ENCODE measurements at regions not wholly inside any gene's neighbourhood (a gene's known extent, or its start where the extent isn't known, plus 50 kb on each side); places are given as distances from the start of the nearest gene placed in this dataset.

GRCh38 chr4:179200681-179201080, 1758.4 kb upstream of the AGA start (continued):
- no peak for TF ChIP-seq ZNF576 (CRISPR knock-in tag; IDR thresholded peaks at IDR 0.05)
- no peak for TF ChIP-seq ZNF746 (CRISPR knock-in tag; IDR thresholded peaks at IDR 0.05)
- no peak for TF ChIP-seq LCORL (IDR thresholded peaks at IDR 0.05)
- no peak for TF ChIP-seq LCORL (CRISPR knock-in tag; IDR thresholded peaks at IDR 0.05)

- DNase-seq (ENCODE audit: low spot score) (no peak), ATAC-seq (no peak), FAIRE-seq (no peak)
- in situ Hi-C loops (cut with HindIII; ENCODE audit: extremely low pct_ligation_motif_present, low pct_unique_long_range_greater_than_20kb): no loop called here
- 3% methylated on average over 5 of the region's 5 CpGs for WGBS (ENCODE audit: low lambda C conversion rate)
- H3K9ac ChIP-seq (ENCODE audit: insufficient read depth, low read depth, low read length): no peak overlapping the region
- no peaks in the 10 kb centered on the region for H3K36me3 ChIP-seq (replicated peaks in 1 of 2; ENCODE audit: control insufficient read depth in 1 of 2, insufficient read depth in 2 of 2, low read length in 2 of 2)
- H3K27ac ChIP-seq (ENCODE audit: extremely low read length, insufficient read depth, low read length): no peak overlapping the region
- no peaks in the 10 kb centered on the region for H3K79me2 ChIP-seq (ENCODE audit: insufficient read depth, low read length)
- H3K9me3 ChIP-seq (ENCODE audit: low read length): peaks cover 72% of the 10 kb centered on the region
- ChIA-PET CTCF (ENCODE audit: low intra/inter-chr PET ratio, low total read pairs) (no interaction called here), POLR2A (no interaction called here)
- H3K4me3 ChIP-seq (replicated peaks in 1 of 3; ENCODE audit: insufficient read depth in 1 of 3, low read depth in 2 of 3, low read length in 3 of 3): no peak overlapping the region
- H3K4me2 ChIP-seq (ENCODE audit: low read depth, low read length): no peak overlapping the region
- no peaks in the 10 kb centered on the region for H4K20me1 ChIP-seq (ENCODE audit: insufficient read depth, low read length)
- H3K27me3 ChIP-seq (ENCODE audit: control insufficient read depth in 1 of 2, insufficient read depth in 2 of 2, low read length in 2 of 2): no peaks in the 10 kb centered on the region
- no peak for TF ChIP-seq MTA1 (CRISPR knock-in tag; IDR thresholded peaks at IDR 0.05; ENCODE audit: borderline replicate concordance)
- TF ChIP-seq KDM4B (CRISPR knock-in tag; IDR thresholded peaks at IDR 0.05): no peak
- TF ChIP-seq ZNF552 (CRISPR knock-in tag; IDR thresholded peaks at IDR 0.05; ENCODE audit: borderline replicate concordance): no peak
- no peak for TF ChIP-seq SRF (IDR thresholded peaks at IDR 0.05; ENCODE audit: low read depth, low read length)
- no peak for TF ChIP-seq MTF1 (CRISPR knock-in tag; IDR thresholded peaks at IDR 0.05)
- no peak for TF ChIP-seq ZNF720 (CRISPR knock-in tag; IDR thresholded peaks at IDR 0.05)
- intact Hi-C loops (cut with micrococcal nuclease; ENCODE audit: unreplicated experiment): no loop called here
- H2AFZ ChIP-seq (ENCODE audit: low read length): no peak overlapping the region
- H3K4me1 ChIP-seq (ENCODE audit: insufficient read depth, low read length): no peaks in the 10 kb centered on the region
- BruUV-seq (replicated peaks): no TSS peak
Measured at GRCh38 chr4:179225594-179225993, 1783.4 kb upstream of the AGA start.

GRCh38 chr4:179248821-179249220, 1806.6 kb upstream of the AGA start:
- ATAC-seq: no peak
- in situ Hi-C loops (cut with HindIII; ENCODE audit: extremely low pct_ligation_motif_present, low pct_unique_long_range_greater_than_20kb): no loop called here
- BruUV-seq (replicated peaks): no TSS peak
- TF ChIP-seq NFKB2 (CRISPR knock-in tag; IDR thresholded peaks at IDR 0.05; ENCODE audit: borderline replicate concordance) (no peak), SRSF9 (IDR thresholded peaks at IDR 0.05; ENCODE audit: borderline replicate concordance, insufficient read depth, low read depth, low read length, poor library complexity, severe bottlenecking) (no peak), ZNF569 (CRISPR knock-in tag; IDR thresholded peaks at IDR 0.05; ENCODE audit: borderline replicate concordance) (no peak), ZBTB37 (CRISPR knock-in tag; IDR thresholded peaks at IDR 0.05) (no peak), ZNF281 (CRISPR knock-in tag; IDR thresholded peaks at IDR 0.05; ENCODE audit: borderline replicate concordance) (no peak), ZNF3 (CRISPR knock-in tag; IDR thresholded peaks at IDR 0.05) (no peak)

More at GRCh38 chr4:179248821-179249220, 1806.6 kb upstream of the AGA start:
- no peaks in the 10 kb centered on the region for H4K20me1 ChIP-seq (ENCODE audit: insufficient read depth, low read length)
- DNase-seq (ENCODE audit: low spot score) (no peak), FAIRE-seq (no peak)
- H3K36me3 ChIP-seq (replicated peaks in 1 of 2; ENCODE audit: control insufficient read depth in 1 of 2, insufficient read depth in 2 of 2, low read length in 2 of 2): no peaks in the 10 kb centered on the region
- no peak overlapping the region for H3K4me2 ChIP-seq (ENCODE audit: low read depth, low read length)
- H3K4me1 ChIP-seq (ENCODE audit: insufficient read depth, low read length): no peaks in the 10 kb centered on the region
- H3K79me2 ChIP-seq (ENCODE audit: insufficient read depth, low read length): no peaks in the 10 kb centered on the region
- H3K4me3 ChIP-seq (replicated peaks in 1 of 3; ENCODE audit: insufficient read depth in 1 of 3, low read depth in 2 of 3, low read length in 3 of 3): no peak overlapping the region
- peaks cover 54% of the 10 kb centered on the region for H3K9me3 ChIP-seq (ENCODE audit: low read length)
- no peak overlapping the region for H3K27ac ChIP-seq (ENCODE audit: extremely low read length, insufficient read depth, low read length)
- no peak overlapping the region for H2AFZ ChIP-seq (ENCODE audit: low read length)
- 0% methylated on average over 1 of the region's 1 CpG for WGBS (ENCODE audit: low lambda C conversion rate)
- ChIA-PET CTCF (ENCODE audit: low intra/inter-chr PET ratio, low total read pairs) (no interaction called here), POLR2A (no interaction called here)
- no peaks in the 10 kb centered on the region for H3K27me3 ChIP-seq (ENCODE audit: control insufficient read depth in 1 of 2, insufficient read depth in 2 of 2, low read length in 2 of 2)
- intact Hi-C loops (cut with micrococcal nuclease; ENCODE audit: unreplicated experiment): no loop called here
- H3K9ac ChIP-seq (ENCODE audit: insufficient read depth, low read depth, low read length): no peak overlapping the region

All from HepG2 (cell line).